ENCODE measurements at regions not wholly inside any gene's neighbourhood (a gene's known extent, or its start where the extent isn't known, plus 50 kb on each side); places are given as distances from the start of the nearest gene placed in this dataset.

- TF ChIP-seq POLR2A (IDR thresholded peaks at IDR 0.05), result no peak
- TF ChIP-seq CTCF (IDR thresholded peaks at IDR 0.05), result no peak
- WGBS, 4 donors, result 25 to 35% (median 27%) methylated on average over 9 of the region's 9 CpGs
- Histone ChIP-seq H3K27me3 (peaks cover 0 to 20% (median 4%) of the 10 kb centered on the region in 9 donors), H3K9me3 (no peaks in the 10 kb centered on the region), H3K36me3 (no peaks in the 10 kb centered on the region), H3K4me1 (no peaks in the 10 kb centered on the region), H3K27ac (no peak overlapping the region), H3K4me3 (no peak overlapping the region)
- DNase-seq (no peak), ATAC-seq (no peak)
- intact Hi-C loops (cut with DNase I), result no loop called here
These were observed 262.4 kb upstream of the PSMD7 start for GRCh38 chr16:74034200-74034599.

- intact Hi-C loops (cut with DNase I), result no loop called here
- Histone ChIP-seq H3K4me3 (no peak overlapping the region), H3K9me3 (no peaks in the 10 kb centered on the region), H3K4me1 (no peaks in the 10 kb centered on the region), H3K36me3 (no peaks in the 10 kb centered on the region), H3K27ac (no peak overlapping the region), H3K27me3 (peaks cover 0 to 20% (median 4%) of the 10 kb centered on the region in 9 donors)
- no peak for TF ChIP-seq CTCF (IDR thresholded peaks at IDR 0.05)
- no peak for TF ChIP-seq POLR2A (IDR thresholded peaks at IDR 0.05)
- no peak for DNase-seq
- no peak for ATAC-seq
- WGBS, 4 donors, result 74 to 79% (median 75%) methylated on average over 9 of the region's 9 CpGs
These were observed 263.1 kb upstream of the PSMD7 start for GRCh38 chr16:74033441-74033995.

GRCh38 chr16:74031551-74031950 lies 265.1 kb upstream of the PSMD7 start:
- WGBS, 4 donors, result 79 to 87% (median 84%) methylated on average over 4 of the region's 4 CpGs
- intact Hi-C loops (cut with DNase I), result no loop called here
- H3K27me3 ChIP-seq, result peaks cover 0 to 15% (median 0%) of the 10 kb centered on the region in 9 donors
- TF ChIP-seq POLR2A (IDR thresholded peaks at IDR 0.05) (no peak), CTCF (IDR thresholded peaks at IDR 0.05) (no peak)
- no peak overlapping the region for H3K4me3 ChIP-seq
- no peaks in the 10 kb centered on the region for H3K36me3 ChIP-seq
- no peaks in the 10 kb centered on the region for H3K9me3 ChIP-seq
- ATAC-seq (no peak), DNase-seq (no peak)
- H3K27ac ChIP-seq, result no peak overlapping the region
- no peaks in the 10 kb centered on the region for H3K4me1 ChIP-seq

GRCh38 chr16:74030000-74030706 lies 266.5 kb upstream of the PSMD7 start:
- TF ChIP-seq CTCF (IDR thresholded peaks at IDR 0.05), result no peak
- no peak for TF ChIP-seq POLR2A (IDR thresholded peaks at IDR 0.05)
- 60 to 69% (median 62%) methylated on average over 10 of the region's 10 CpGs for WGBS, 4 donors
- no peaks in the 10 kb centered on the region for H3K4me1 ChIP-seq
- H3K4me3 ChIP-seq, result no peak overlapping the region
- peaks cover 0 to 18% (median 0%) of the 10 kb centered on the region in 9 donors for H3K27me3 ChIP-seq
- ATAC-seq, result no peak
- H3K9me3 ChIP-seq, result no peaks in the 10 kb centered on the region
- intact Hi-C loops (cut with DNase I), result no loop called here
- no peak overlapping the region for H3K27ac ChIP-seq
- no peak for DNase-seq
- no peaks in the 10 kb centered on the region for H3K36me3 ChIP-seq
